GM21526 (cell line): ENCODE measurements at regions not wholly inside any gene's neighbourhood (a gene's known extent, or its start where the extent isn't known, plus 50 kb on each side); places are given as distances from the start of the nearest gene placed in this dataset.

Source experiments
- ATAC-seq: cut with Tn5 transposase; IDR thresholded peaks from one replicate; pipeline ENCODE4 v1.9.1; 2021; ENCODE audit warnings: moderate library complexity; ENCODE audit not compliant: unreplicated experiment, low FRiP score

DNA sequence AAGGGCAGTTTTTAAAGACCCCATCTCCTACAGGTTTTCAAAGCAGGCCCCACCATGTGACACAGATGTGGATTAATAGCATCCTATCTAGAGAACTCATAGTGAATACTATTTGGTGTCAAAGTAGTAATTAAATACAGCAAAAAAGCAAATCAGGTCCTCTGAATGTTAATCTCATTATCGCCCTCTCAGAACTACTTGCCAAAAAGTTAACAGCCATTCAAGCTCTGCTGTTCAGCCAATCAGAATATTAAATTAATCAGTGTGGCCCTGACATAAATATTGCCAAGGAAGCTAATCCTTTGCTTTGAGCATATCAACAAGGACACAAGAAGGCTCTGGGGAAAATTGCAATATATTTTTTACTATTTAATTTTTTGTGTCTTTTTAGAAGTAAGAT is 428.9 kb upstream of the SOX11 start:
- ATAC-seq: no peak

DNA sequence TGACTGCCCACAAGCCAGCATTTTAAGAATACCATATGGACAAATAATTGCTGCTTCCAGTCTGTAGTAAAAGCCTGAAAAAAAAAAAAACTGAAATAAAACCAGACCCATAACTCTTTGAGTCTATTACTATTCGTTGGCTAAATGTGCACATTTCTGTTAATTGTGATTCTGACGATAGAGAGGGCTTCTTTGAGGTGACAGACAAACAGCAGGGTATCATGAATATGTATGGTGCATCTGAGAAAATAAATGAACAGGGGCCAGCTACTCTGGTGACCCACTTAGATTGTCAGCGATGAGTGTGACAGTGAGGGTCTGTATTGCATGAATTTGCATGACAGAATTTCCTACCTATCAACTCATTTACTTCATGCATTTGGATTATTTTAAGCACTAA is 427.8 kb upstream of the SOX11 start:
- ATAC-seq: no peak

GRCh38 chr2:5285061-5285460 is 407.1 kb upstream of the SOX11 start:
- no peak for ATAC-seq

GRCh38 chr2:5285872-5286769 is 406.1 kb upstream of the SOX11 start:
- ATAC-seq: no peak

- no peak for ATAC-seq
Observed at GRCh38 chr2:5287558-5288334, 404.4 kb upstream of the SOX11 start.

DNA sequence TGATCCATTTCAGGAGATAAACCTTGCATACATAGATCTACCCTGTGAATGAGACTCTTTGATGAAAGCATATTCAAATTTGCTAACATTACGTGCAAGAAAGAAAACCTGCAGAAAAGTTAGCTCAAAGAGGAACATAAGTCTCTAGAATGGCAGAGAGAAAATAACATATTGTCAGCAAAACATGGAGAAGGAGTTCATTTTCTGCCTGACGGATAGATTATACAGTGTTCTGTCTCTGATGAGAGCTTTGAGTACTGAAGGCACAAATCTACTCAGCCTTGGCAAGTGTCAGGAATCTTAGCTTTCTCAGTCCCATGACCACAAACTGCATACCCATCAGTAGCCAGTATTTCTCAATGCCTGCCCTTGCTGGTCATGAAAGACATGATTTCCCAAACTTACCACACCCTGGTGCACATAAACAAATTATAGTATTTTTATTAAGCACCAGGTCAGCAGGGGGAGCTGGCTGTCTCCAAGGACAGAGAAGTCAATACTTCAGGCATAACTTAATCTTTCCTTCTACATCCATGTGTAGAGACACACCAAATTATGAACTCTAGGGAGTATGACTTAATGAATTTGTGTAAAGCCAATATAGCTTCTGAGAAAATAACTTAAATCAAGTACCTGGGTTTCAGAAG is 401.2 kb upstream of the SOX11 start:
- ATAC-seq: no peak

DNA sequence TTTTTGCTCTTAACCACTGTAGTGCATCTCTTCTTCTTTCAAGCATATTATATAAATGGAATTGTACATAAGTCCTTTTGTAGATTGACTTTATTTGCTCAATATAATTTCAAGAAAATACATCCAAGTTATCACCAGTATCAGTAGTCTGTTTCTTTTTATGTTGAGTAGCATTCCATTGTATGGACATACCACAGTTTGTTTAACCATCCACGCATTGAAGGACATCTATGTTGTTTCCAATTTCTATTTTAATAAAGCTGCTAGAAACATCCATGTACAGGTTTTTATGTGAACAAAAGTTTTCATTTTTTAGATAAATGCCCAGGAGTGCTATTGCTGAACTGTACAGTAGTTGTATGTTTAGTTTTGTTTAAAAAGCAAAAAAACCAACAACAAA is 387.5 kb upstream of the SOX11 start:
- no peak for ATAC-seq

- ATAC-seq: no peak
Observed at GRCh38 chr2:5315041-5315440, 377.1 kb upstream of the SOX11 start.

GRCh38 chr2:5315512-5315911 is 376.7 kb upstream of the SOX11 start:
- ATAC-seq: no peak

DNA sequence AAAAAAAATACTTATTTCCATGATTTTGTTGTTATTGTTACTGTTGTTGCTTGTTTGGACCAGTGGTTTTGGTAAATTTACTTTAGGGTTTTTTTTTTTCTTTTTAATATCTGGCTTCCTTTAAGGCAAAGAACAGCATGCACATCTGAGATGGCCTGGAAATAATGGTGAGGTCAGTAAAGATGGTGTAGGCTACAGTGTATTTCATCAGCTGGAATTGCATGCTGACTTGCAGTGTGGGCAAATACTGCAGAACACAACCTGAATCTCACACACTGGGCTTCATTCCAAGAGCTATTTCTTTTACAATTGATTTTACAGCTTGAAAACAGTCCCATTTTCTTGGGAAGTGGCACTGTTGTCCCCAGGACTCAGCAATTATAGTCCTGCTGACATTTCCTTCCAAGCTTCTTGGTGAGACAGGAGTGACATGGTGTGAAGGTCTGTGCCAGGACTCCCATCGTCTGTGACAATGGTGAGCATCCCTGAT is 376.1 kb upstream of the SOX11 start:
- no peak for ATAC-seq

DNA sequence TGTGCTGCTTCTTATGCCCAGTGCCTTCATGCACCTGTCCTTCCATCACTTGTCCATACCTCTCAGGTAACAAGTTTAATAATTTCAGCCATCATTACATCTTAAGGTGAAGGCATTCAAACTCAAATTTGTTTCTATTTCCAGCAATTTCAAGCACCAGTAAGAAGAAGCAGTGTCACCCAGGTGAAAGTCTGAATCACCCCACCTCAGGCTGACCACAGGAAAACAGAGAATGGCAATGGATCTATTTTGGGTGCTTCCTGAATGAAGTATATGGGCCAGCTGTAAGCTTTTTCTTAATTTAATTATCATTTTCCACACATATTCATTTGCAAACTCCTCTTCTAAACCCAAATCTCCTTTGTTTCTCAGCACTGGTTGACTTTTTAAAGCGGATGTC is 372.7 kb upstream of the SOX11 start:
- ATAC-seq: no peak

DNA sequence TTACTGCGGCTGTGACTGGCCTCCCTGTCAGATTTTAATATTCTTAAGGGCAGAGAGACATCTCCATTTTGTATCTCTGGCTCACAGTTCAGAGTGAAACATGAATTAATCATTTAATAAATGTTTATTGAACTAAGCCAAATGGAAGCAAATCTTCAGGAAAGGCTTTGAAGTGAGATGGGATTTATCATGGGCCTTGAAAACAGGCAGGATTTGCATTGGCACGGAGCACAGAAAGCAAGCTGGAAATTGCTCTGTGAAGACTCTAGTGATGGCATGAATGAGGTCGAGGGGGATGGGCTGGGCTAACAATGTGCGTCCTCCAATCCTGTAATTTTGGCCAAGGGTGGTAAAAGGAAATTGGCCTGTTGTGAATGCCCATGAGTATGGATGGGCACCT is 369.8 kb upstream of the SOX11 start:
- no peak for ATAC-seq

GRCh38 chr2:5325523-5325922 is 366.7 kb upstream of the SOX11 start:
- no peak for ATAC-seq

DNA sequence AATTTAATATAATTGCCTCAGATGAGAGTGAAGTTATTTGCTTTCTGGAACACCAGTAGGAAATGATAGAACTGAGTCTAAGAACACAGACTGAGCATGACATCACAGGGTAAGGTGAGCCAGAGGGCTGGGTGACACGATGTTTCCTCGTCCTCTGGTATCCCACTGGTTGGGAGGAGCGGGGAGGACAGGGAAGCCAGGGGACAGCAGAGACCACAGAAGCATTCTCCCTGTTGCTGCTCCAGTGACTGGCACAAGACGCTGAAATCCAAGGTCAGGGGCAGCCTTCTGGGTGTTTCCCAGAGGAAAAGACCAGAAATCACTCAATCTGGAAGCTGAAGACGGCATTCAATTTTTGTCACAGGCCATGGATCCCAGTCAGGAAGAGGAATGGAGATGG is 363.4 kb upstream of the SOX11 start:
- no peak for ATAC-seq

- no peak for ATAC-seq
Observed at GRCh38 chr2:5329763-5330162, 362.4 kb upstream of the SOX11 start.

- no peak for ATAC-seq
Observed at GRCh38 chr2:5330961-5331360, 361.2 kb upstream of the SOX11 start.

GRCh38 chr2:5332925-5333324 is 359.3 kb upstream of the SOX11 start:
- ATAC-seq: no peak

DNA sequence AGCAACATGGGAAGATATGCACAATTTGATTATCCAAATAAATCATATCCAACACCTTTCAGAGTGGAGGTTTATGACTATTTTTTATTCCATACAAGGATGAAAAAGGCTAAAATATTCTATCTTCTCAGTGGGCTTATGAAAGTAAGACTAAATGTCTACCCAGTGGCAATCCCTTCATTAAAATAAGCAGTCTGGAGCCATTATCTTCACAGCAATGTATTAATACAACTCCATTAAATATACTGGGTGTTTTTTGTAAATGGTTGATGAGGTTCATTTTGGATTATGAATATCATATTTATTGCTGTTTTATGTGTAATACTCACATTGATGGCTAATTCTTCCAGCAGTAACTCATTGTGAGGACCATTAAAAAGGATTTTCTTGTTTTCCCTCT is 352.7 kb upstream of the SOX11 start:
- no peak for ATAC-seq

DNA sequence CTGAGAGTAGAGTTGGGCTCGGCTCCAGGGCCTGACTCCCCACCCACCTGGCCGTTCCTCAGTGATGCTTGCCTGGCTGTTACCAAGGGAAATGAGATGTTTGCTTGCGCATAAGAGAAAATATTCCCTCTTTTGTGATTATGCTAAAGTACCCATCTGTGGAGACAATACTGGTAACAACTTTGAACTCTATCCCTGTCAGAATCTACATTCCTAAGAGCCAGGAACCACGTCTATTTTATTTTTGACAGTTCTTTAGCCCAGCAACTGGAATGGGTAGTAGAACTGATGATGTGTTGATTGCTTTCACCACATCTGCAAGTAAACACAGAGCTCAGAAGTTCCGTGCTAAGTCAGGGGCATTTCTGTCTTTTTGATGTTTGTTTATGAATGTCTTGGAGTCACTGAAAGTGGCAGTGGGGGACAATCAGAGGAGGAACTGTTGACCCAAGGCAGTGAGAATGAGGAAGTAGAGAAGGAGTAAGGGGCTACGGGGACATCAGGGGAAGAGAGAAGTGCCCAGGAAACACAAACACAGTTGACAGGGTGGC is 348.3 kb upstream of the SOX11 start:
- no peak for ATAC-seq

DNA sequence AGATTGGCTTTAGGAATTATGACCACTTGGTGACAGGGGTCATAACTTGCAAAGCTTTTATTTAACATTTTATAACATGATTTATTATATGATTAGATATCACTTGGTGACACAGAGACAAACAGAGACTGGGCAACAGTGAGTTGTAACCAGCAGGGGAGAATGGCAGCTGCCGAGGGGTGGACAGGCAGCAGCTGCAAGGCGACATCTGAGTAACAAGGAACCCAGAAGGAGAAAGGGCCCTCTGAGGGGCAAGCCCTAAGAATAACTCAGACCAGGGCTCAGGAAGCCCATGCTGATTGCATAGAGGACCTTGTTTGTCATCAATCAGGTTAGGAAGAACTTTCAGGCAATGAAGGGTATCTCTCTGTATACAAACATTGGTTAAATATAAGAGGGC is 339.9 kb upstream of the SOX11 start:
- ATAC-seq: no peak

GRCh38 chr2:5353565-5353964 is 338.6 kb upstream of the SOX11 start:
- ATAC-seq: no peak
